HG03159 (cell line): ENCODE measurements at regions not wholly inside any gene's neighbourhood (a gene's known extent, or its start where the extent isn't known, plus 50 kb on each side); places are given as distances from the start of the nearest gene placed in this dataset.

ENCODE experiments used
- ATAC-seq: cut with Tn5 transposase; IDR thresholded peaks from one replicate; pipeline ENCODE4 v1.9.1; 2021; ENCODE audit warnings: mild to moderate bottlenecking, moderate library complexity; ENCODE audit not compliant: unreplicated experiment

GRCh38 chr4:124018383-124019317 lies 622.1 kb downstream of the SPRY1 start:
- ATAC-seq = peak; percentile 100

DNA sequence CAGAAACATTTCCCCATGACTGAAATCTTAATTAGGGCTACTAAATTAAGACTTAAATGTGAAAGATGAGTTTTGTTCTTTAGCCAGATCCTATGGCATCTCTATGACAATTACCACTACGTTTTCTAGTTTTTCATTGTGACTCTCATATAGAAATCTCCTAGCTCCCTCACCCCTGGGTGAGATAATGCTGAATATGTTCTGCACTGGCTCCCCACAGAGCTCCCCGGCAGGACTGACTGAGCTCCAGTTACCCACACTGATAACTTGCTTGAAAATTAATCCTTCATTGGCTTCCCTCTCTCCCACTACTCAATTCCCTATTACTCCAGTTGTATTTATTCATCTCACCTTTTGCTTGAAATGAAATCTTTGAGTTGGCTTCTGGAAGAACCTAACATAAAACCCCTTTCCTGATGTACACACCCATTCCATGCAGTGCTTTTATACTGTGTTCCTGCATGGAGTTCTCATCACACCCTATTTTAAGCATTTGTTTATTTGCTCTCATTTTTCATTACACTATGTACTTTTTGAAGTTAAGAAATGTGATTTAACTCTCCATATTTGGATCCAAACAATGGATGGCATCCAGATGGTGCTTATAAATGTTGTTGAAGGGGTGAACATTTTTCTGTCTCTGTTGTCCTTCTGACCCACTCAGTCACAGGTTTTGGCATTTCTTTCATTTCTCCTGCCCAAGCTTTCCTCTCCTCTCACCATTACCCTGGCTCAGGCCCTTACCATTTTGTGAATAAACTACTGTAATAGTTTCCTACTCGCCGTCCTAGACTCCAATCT lies 623.4 kb downstream of the SPRY1 start:
- no peak for ATAC-seq

DNA sequence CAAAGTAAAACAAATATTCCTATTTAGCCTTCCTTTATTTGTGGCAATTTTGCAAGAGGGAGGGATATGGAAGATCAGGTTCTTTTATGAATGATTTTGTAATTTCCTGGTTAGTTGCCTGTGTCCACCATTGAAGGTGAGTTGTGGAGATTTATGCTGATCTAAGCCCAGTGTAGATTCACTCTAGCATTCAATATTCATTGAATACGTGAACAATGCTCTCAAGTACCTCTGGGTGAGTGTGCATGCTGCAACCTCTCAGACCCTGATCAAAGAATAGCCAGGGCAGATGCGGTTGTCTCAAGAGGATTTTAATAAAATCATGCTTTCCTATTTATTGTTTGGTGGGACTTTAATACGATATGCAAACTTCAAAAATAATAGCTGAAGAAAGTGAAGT lies 628.4 kb downstream of the SPRY1 start:
- ATAC-seq = no peak

- ATAC-seq = no peak
Observed at GRCh38 chr4:124025428-124025827, 628.8 kb downstream of the SPRY1 start.

DNA sequence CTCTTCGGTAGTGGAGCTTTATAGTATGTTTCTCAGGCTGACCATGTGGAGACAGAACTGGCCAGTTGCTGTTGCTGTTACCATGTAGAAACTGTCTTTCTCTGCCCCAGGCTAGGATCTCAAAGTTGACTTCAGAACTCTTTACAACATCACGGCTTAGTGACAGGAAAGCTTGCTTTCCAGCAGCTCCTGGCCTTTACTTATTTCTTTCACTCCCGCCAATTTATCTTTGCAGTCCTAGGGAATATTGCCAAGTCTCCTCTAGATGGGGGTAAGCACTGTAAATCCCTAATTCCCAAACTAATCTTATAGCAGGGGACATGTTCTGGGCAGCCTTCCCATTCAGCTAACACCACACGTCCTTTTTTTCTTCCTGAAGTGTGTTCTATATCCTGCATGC lies 631.6 kb downstream of the SPRY1 start:
- no peak for ATAC-seq

- no peak for ATAC-seq
Observed at GRCh38 chr4:124030147-124030546, 633.6 kb downstream of the SPRY1 start.

GRCh38 chr4:124032035-124032434 lies 635.4 kb downstream of the SPRY1 start:
- no peak for ATAC-seq

DNA sequence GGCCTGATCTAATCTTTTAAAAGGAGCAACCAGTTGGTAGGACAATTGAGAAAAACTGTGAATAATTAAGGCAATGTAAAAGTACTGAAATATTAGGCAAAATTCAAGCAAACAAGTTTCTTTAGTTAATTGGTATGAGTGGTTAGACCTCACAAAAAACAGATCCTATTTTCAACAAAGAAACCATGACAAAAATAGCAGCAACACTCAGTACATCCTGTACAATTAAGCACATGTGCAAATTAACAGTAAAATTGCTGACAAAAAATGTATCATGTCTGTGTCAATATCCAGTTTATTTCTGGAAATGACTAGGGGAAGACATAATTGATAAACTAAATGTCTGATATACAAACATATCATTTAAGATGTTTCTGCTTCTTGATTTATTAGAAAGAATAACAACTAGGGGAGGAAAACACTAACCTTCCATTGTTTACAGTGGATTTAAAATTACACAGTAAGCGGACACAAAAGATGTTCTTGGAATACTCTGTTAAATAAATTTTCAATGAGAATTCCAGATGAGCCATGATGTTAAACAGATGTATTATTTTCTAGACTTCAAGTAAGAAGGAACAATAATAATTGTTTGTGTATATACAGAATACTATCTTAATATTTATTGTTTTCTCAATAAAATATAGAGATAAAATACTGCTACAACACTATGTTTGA lies 638.9 kb downstream of the SPRY1 start:
- no peak for ATAC-seq

- no peak for ATAC-seq
Observed at GRCh38 chr4:124037236-124037635, 640.6 kb downstream of the SPRY1 start.

DNA sequence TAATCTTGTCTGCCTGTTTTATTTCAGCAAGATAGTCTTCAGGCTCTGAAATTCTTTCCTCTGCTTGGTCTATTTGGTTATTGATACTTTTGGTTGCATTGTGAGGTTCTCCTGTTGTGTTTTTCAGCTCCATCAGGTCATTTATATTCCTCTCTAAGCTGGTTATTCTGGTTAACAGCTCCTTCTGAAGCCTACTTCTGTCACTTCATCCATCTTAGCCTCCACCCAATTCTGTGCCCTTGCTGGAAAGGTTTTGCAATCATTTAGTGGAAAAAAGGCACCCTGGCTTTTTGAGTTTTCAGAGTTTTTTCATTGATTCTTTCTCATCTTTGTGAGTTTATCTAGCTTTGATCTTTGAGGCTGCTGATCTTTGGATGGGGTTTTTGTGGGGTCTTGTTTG lies 647.7 kb downstream of the SPRY1 start:
- ATAC-seq = no peak

GRCh38 chr4:124044867-124045266 lies 648.3 kb downstream of the SPRY1 start:
- ATAC-seq = no peak

DNA sequence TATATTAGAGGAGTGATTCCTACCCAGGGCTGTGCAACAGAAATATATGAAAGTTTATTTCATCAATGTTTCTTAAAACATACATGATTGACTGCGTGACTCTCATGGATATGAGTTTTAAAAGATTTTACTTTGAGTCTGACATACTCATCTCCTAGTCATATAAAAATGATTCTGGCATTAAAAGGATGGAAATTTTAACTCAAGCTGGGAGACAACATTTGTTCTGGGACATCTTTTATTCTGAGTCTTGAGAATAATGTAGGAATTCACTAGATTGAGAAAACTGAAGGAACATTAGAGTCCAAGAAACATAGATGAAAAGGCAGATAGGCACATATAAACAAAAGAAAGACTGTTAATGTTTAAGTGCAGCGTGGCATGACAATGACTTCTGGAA lies 649.6 kb downstream of the SPRY1 start:
- ATAC-seq = no peak

GRCh38 chr4:124053872-124054538 lies 657.4 kb downstream of the SPRY1 start:
- ATAC-seq = no peak

DNA sequence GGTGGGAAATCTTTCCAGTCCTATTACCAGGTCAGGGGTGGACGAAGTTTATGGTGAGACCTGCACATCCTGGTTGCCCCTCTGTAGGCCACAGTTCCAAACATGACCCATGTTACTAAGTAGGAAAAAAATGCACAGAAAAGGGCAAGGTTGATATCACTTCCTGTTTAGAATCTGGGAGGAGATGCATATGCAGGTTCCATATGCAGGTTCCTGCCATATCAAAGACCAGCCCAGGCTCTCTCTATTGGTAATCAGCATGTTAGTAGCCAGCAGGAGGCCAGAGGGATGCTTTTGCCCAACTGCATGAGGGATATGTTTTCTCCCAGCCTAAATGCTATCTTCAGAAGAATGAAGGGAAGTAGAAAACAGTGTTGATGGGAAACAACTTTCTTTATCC lies 657.2 kb downstream of the ANKRD50 start:
- no peak for ATAC-seq

DNA sequence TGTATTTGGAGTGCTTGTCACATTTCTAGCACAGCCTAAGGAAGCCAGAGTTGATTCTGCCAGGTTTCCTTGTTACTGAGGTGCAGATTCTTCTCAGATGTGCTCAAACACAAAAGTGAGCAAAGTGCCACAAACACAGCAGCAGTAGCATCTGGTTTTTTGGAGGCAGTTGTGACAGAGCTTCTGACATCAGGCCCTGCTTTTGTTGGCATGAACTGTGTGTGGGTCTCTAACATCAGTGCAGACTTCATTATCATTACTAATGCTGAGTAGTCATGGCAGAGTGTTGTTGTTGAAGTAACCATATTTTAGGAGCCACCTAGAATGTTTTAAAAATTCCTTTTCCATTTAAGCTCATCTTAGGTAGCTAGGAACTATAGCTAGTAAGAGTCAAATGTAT lies 656.6 kb downstream of the ANKRD50 start:
- ATAC-seq = no peak

GRCh38 chr4:124060261-124060918 lies 652.1 kb downstream of the ANKRD50 start:
- ATAC-seq = peak; percentile 88

DNA sequence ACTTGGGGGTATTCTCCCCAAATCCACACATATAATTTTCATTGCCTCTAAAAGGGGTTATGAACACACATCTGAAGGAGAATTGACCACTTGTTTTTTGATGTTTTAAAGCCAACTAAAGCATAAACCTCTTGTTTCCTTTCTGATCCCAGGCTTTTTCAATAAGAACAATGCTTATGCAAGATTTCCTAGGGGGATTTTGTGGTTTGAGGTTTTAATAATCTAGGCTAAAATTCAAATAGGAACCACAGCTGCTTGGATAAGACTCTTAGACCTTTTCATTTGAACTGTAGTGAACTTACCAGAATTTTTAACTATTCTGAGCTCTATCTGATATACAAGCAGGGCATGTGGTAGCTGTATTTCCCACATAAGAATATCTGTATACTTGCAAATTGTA lies 651.1 kb downstream of the ANKRD50 start:
- no peak for ATAC-seq

GRCh38 chr4:124065422-124065821 lies 647.1 kb downstream of the ANKRD50 start:
- ATAC-seq = no peak

GRCh38 chr4:124065936-124066335 lies 646.6 kb downstream of the ANKRD50 start:
- no peak for ATAC-seq

GRCh38 chr4:124066595-124066994 lies 645.9 kb downstream of the ANKRD50 start:
- ATAC-seq = no peak
